Caco-2 (cell line): ENCODE measurements at regions not wholly inside any gene's neighbourhood (a gene's known extent, or its start where the extent isn't known, plus 50 kb on each side); places are given as distances from the start of the nearest gene placed in this dataset.

Experiments
- BruUV-seq: library from RNA; stranded (reverse); fragments of 400-500 nt; replicated peaks from 2 replicates; lab custom pipeline; 2021; lab: Mats Ljungman, UMichigan
- CTCF ChIA-PET: fragments of 300-600 bp; sonication (Branson Sonifier 250); formaldehyde crosslinking; loops from one replicate; lab custom pipeline; 2022; ENCODE audit warnings: antibody characterized with exemption; lab: Charles Lee
- POLR2A ChIA-PET: fragments of 300-600 bp; sonication (Branson Sonifier 250); formaldehyde crosslinking; loops from one replicate; lab custom pipeline; 2022; ENCODE audit warnings: antibody characterized with exemption; lab: Charles Lee
- DNase-seq, 2 experiments: peaks; one replicate each; pipeline versions ENCODE4 v3.0.0 to v3.0.0-alpha.2; 2020 to 2022
- H3K27me3 ChIP-seq: replicated peaks from 2 replicates; pipeline ENCODE4 v1.6.0; 2011; ENCODE audit warnings: low read length; ENCODE audit not compliant: control insufficient read depth, insufficient read depth
- H3K36me3 ChIP-seq: 2 replicates; pipeline ENCODE4 v1.5.1; 2011; ENCODE audit warnings: low read length; ENCODE audit not compliant: control insufficient read depth, insufficient read depth
- H3K4me1 ChIP-seq: fragments of 250-450 bp; sonication (Bioruptor Pico); 2 replicates; pipeline ENCODE4 v1.5.1; 2020; ENCODE audit warnings: mild to moderate bottlenecking
- H3K4me3 ChIP-seq: 2 replicates; pipeline ENCODE4 v1.5.1; 2011; ENCODE audit warnings: low read depth, mild to moderate bottlenecking, control low read depth, low read length
- H3K9me3 ChIP-seq: fragments of 250-450 bp; sonication (Bioruptor Pico); 2 replicates; pipeline ENCODE4 v1.5.1; 2020; ENCODE audit warnings: mild to moderate bottlenecking, moderate library complexity
- H3K27ac Mint-ChIP-seq: one replicate; pipeline ENCODE4 v1.8.0; 2022; ENCODE audit warnings: mixed read lengths; ENCODE audit not compliant: unreplicated experiment
- H3K27me3 Mint-ChIP-seq: one replicate; pipeline ENCODE4 v1.8.0; 2022; ENCODE audit warnings: mixed read lengths; ENCODE audit not compliant: insufficient read depth, unreplicated experiment
- H3K36me3 Mint-ChIP-seq: one replicate; pipeline ENCODE4 v1.8.0; 2022; ENCODE audit warnings: mild to moderate bottlenecking, mixed read lengths; ENCODE audit not compliant: insufficient read depth, unreplicated experiment
- H3K4me1 Mint-ChIP-seq: one replicate; pipeline ENCODE4 v1.8.0; 2022; ENCODE audit warnings: low read depth, mixed read lengths; ENCODE audit not compliant: unreplicated experiment
- H3K4me3 Mint-ChIP-seq: one replicate; pipeline ENCODE4 v1.8.0; 2022; ENCODE audit warnings: mild to moderate bottlenecking, moderate library complexity, mixed read lengths; ENCODE audit not compliant: unreplicated experiment
- H3K9me3 Mint-ChIP-seq: one replicate; pipeline ENCODE4 v1.8.0; 2022; ENCODE audit warnings: mixed read lengths; ENCODE audit not compliant: unreplicated experiment
- intact Hi-C: fragments of 100-400 bp; cut with micrococcal nuclease; formaldehyde crosslinking; loops from one replicate; pipeline ENCODE4 v1.10.0; 2022; ENCODE audit not compliant: unreplicated experiment
- TF ChIP-seq, protein P1 (sequence below), 2 experiments: fragments of 200-600 bp in 1 of 2; IDR thresholded peaks; 1 replicate in 1 of 2; 2 replicates in 1 of 2; pipeline versions ENCODE4 v1.5.1 to v1.8.0; 2011 to 2022; ENCODE audit warnings: antibody characterized with exemption in 1 of 2, control low read depth in 1 of 2, inconsistent platforms in 1 of 2, low read depth in 1 of 2, low read length in 1 of 2, mild to moderate bottlenecking in 1 of 2, moderate library complexity in 1 of 2; ENCODE audit not compliant: insufficient read depth in 1 of 2, severe bottlenecking in 1 of 2, unreplicated experiment in 1 of 2

- Mint-ChIP-seq H3K36me3 (peaks cover 6% of the 10 kb centered on the region), H3K27me3 (no peaks in the 10 kb centered on the region), H3K4me1 (peaks cover 12% of the 10 kb centered on the region), H3K9me3 (peaks cover 58% of the 10 kb centered on the region), H3K27ac (no peak overlapping the region), H3K4me3 (peak overlapping the region; percentile 1)
- intact Hi-C loops = no loop called here
- ChIA-PET POLR2A (no interaction called here), CTCF (no interaction called here)
- no peak for DNase-seq
- H3K36me3 ChIP-seq = no peaks in the 10 kb centered on the region
- H3K27me3 ChIP-seq = no peaks in the 10 kb centered on the region
- no TSS peak for BruUV-seq
- no peak overlapping the region for H3K4me3 ChIP-seq
- peaks cover 44% of the 10 kb centered on the region for H3K9me3 ChIP-seq
- peaks cover 21% of the 10 kb centered on the region for H3K4me1 ChIP-seq
- TF ChIP-seq, protein P1, sequence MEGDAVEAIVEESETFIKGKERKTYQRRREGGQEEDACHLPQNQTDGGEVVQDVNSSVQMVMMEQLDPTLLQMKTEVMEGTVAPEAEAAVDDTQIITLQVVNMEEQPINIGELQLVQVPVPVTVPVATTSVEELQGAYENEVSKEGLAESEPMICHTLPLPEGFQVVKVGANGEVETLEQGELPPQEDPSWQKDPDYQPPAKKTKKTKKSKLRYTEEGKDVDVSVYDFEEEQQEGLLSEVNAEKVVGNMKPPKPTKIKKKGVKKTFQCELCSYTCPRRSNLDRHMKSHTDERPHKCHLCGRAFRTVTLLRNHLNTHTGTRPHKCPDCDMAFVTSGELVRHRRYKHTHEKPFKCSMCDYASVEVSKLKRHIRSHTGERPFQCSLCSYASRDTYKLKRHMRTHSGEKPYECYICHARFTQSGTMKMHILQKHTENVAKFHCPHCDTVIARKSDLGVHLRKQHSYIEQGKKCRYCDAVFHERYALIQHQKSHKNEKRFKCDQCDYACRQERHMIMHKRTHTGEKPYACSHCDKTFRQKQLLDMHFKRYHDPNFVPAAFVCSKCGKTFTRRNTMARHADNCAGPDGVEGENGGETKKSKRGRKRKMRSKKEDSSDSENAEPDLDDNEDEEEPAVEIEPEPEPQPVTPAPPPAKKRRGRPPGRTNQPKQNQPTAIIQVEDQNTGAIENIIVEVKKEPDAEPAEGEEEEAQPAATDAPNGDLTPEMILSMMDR (IDR thresholded peaks at IDR 0.05; ENCODE audit: insufficient read depth in 1 of 2, low read depth in 1 of 2, low read length in 1 of 2, severe bottlenecking in 1 of 2, unreplicated experiment in 1 of 2) = no peak
Measured at GRCh38 chr16:65770752-65771151, 595.7 kb upstream of the CDH5 start.

DNA sequence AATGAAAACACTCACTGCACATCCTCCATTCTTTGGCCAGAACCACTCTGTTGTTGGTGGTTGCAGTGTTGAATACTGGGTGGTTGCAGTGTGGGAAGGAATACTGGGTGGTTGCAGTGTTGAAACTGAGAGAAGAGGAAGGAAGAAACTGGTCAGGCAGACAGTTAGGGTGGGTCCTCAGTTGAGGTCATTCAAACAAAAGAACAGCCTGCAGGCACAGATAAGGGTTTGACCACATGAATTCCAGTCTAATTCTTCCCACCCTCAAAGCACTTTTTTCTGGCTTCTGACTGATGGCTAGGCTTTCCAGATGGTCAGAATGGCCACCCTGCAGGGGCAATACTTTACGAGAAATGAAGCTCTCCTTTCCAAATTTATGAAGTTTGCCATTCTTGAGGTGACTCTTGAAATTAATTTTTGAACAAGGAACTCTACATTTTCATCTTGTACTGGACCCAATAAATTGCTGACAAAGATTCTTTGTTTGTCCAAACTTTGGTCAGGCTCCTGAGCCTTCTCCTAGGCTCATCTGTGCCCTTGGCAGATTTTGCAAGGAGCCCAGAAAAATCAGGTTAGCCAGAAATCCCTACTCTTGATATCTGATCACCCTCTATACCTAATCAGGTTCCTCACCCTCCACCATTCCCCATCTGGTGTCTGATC is 596.6 kb upstream of the CDH5 start:
- no peaks in the 10 kb centered on the region for H3K36me3 ChIP-seq
- Mint-ChIP-seq H3K36me3 (peaks cover 6% of the 10 kb centered on the region), H3K9me3 (peaks cover 55% of the 10 kb centered on the region), H3K27ac (peak overlapping the region; percentile 70), H3K4me1 (peaks cover 12% of the 10 kb centered on the region), H3K4me3 (peak overlapping the region; percentile 21), H3K27me3 (no peaks in the 10 kb centered on the region)
- no peak overlapping the region for H3K4me3 ChIP-seq
- BruUV-seq = no TSS peak
- DNase-seq = no peak
- TF ChIP-seq, protein P1 (IDR thresholded peaks at IDR 0.05; ENCODE audit: insufficient read depth in 1 of 2, low read depth in 1 of 2, low read length in 1 of 2, severe bottlenecking in 1 of 2, unreplicated experiment in 1 of 2) = no peak
- no peaks in the 10 kb centered on the region for H3K27me3 ChIP-seq
- peaks cover 21% of the 10 kb centered on the region for H3K4me1 ChIP-seq
- POLR2A ChIA-PET = no interaction called here
- CTCF ChIA-PET = no interaction called here
- intact Hi-C loops = no loop called here
- H3K9me3 ChIP-seq = peaks cover 41% of the 10 kb centered on the region

- TF ChIP-seq, protein P1 (IDR thresholded peaks at IDR 0.05; ENCODE audit: insufficient read depth in 1 of 2, low read depth in 1 of 2, low read length in 1 of 2, severe bottlenecking in 1 of 2, unreplicated experiment in 1 of 2) = no peak
- Mint-ChIP-seq H3K36me3 (peaks cover 6% of the 10 kb centered on the region), H3K4me1 (peaks cover 15% of the 10 kb centered on the region), H3K4me3 (no peak overlapping the region), H3K27me3 (no peaks in the 10 kb centered on the region), H3K27ac (peak overlapping the region; percentile 70), H3K9me3 (peaks cover 55% of the 10 kb centered on the region)
- CTCF ChIA-PET = no interaction called here
- H3K36me3 ChIP-seq = no peaks in the 10 kb centered on the region
- H3K27me3 ChIP-seq = no peaks in the 10 kb centered on the region
- no peak overlapping the region for H3K4me3 ChIP-seq
- peak; percentile 72 to 76 for DNase-seq
- peaks cover 41% of the 10 kb centered on the region for H3K9me3 ChIP-seq
- intact Hi-C loops = no loop called here
- BruUV-seq = no TSS peak
- peaks cover 21% of the 10 kb centered on the region for H3K4me1 ChIP-seq
- POLR2A ChIA-PET = no interaction called here
Measured at GRCh38 chr16:65769055-65769465, 597.4 kb upstream of the CDH5 start.
